PC-3 (cell line): ENCODE measurements at regions not wholly inside any gene's neighbourhood (a gene's known extent, or its start where the extent isn't known, plus 50 kb on each side); places are given as distances from the start of the nearest gene placed in this dataset.

Experiments
- EZH2 ChIP-seq: fragments of 300-600 bp; sonication (generic); IDR thresholded peaks from one replicate; pipeline ENCODE4 v1.6.1; 2017; ENCODE audit warnings: antibody characterized with exemption, mild to moderate bottlenecking, low read length; ENCODE audit not compliant: unreplicated experiment
- EZH2phosphoT487 ChIP-seq: fragments of 300-600 bp; sonication (generic); IDR thresholded peaks from 2 replicates; pipeline ENCODE4 v1.6.1; 2018; ENCODE audit warnings: mild to moderate bottlenecking, antibody characterized with exemption, low read length, borderline replicate concordance
- TF ChIP-seq, protein P1 (sequence below): fragments of 300-600 bp; sonication (generic); conservative IDR thresholded peaks from 2 replicates; pipeline ENCODE4 v1.5.1; 2017; ENCODE audit warnings: antibody characterized with exemption, low read depth, mild to moderate bottlenecking, low read length

DNA sequence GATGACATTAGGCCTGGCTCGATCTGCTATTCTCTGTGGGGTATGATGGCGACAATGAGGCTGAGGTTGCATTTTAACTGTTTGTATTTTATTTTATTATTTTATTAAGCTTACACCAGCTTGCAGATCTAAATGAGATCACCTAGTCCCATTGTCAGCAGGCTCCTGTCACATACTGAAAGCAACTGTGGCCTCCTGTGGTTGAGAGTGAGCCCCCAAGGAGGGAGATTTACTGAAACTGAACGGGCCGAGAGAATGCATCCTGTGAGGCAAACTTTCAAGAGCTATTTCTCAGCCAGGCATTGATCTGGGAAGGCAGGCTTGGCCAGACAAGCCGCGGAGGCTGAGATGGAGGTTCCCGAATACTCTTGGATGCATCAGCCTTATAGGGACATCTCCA lies 210.4 kb upstream of the ARRDC4 start:
- TF ChIP-seq, protein P1, sequence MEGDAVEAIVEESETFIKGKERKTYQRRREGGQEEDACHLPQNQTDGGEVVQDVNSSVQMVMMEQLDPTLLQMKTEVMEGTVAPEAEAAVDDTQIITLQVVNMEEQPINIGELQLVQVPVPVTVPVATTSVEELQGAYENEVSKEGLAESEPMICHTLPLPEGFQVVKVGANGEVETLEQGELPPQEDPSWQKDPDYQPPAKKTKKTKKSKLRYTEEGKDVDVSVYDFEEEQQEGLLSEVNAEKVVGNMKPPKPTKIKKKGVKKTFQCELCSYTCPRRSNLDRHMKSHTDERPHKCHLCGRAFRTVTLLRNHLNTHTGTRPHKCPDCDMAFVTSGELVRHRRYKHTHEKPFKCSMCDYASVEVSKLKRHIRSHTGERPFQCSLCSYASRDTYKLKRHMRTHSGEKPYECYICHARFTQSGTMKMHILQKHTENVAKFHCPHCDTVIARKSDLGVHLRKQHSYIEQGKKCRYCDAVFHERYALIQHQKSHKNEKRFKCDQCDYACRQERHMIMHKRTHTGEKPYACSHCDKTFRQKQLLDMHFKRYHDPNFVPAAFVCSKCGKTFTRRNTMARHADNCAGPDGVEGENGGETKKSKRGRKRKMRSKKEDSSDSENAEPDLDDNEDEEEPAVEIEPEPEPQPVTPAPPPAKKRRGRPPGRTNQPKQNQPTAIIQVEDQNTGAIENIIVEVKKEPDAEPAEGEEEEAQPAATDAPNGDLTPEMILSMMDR: no peak
- TF ChIP-seq EZH2phosphoT487: no peak
- no peak for TF ChIP-seq EZH2
